HG03135 (cell line): ENCODE measurements at regions not wholly inside any gene's neighbourhood (a gene's known extent, or its start where the extent isn't known, plus 50 kb on each side); places are given as distances from the start of the nearest gene placed in this dataset.
"Not testable (repeated sequence)": the region's sequence is repeated elsewhere in the genome, so short reads cannot be mapped to it uniquely, and the experiment has no call there.

Source experiments
- ATAC-seq: cut with Tn5 transposase; IDR thresholded peaks from one replicate; pipeline ENCODE4 v1.9.1; 2021; ENCODE audit warnings: mild to moderate bottlenecking, moderate library complexity; ENCODE audit not compliant: unreplicated experiment

DNA sequence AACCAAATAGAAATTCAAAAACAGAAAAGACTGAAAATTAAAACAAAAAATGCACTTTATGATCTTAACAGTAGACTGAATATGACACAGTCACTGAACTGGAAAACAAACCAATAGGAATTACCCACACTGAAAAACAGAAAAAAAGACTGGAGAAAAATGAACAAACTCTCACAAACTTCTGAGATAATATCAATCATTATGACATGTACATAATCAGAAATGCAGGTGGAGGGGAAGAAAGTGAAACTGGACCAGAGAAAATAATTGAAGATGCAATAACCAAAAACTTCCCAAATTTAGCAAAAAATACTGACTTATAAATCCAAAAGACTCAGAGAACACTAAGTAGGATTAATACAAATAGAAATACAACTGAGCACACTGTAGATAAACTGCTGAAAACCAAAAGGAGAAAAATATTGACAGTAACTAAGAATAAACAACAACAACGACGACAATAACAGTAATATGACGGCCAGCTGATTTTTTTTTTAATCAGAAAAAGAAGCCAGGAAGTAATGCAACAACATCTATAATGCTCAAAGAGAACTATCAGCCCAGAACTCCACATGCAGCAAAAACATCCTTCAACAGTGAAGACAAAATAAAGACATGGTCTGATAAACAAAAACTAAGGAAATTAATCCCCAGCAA is 108.1 kb downstream of the ZFAND4 start:
- no peak for ATAC-seq

DNA sequence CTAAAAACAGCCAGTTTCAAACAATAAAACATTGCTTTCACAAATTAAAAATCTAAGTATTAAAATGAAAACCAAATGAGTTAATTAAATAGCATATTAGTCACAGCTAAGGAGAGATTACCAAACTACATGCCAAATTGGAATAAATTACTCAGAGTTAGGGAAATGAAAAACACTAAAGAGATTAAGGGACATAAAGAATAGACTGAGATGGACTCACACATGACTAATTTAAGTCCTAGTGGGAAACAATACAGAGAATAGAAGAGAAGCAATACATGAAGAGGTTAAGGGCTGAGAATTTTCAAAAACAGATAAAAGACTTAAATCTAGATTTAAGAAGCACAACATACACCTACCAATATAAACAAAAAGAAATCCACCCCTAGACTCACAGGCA is 110.6 kb downstream of the ZFAND4 start:
- ATAC-seq: no peak

DNA sequence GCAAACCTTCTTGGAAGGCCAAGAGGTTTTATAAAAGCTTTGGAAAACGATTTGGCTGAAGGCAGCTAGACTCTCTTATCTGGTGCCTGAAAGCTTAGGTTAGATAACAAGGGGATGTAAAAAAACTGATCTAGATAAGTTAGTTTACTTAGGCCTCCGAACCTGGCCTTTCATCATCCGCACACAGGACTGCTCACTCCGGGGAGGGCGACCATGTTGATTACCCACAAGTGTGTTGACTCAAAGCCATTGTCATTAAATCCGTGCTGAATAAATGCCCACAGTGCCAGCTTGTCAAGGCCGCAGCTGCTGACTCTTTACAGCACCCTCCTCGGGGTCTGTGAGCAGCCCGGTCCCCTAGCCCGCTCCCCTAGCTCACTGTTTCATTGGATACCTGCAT is 112.3 kb downstream of the ZFAND4 start:
- ATAC-seq: no peak

DNA sequence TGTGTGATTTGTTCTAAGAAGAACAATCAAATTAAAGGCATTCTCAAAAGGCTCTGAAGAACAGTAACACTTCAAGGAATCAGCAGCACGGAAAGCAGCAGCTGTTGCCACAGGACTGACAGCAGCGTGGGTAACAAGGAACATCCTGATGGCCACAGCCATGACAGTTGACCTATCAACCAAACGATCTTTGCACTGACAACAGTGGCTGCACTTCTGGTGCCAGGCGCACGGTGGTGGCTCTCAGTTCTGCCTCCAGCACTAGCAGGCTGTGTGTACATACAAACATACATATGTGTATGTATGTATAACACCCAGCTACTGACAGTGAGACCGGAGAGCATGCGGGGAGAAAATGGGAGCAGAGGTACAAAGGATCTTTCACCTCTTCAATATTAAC is 114.1 kb downstream of the ZFAND4 start:
- no peak for ATAC-seq

DNA sequence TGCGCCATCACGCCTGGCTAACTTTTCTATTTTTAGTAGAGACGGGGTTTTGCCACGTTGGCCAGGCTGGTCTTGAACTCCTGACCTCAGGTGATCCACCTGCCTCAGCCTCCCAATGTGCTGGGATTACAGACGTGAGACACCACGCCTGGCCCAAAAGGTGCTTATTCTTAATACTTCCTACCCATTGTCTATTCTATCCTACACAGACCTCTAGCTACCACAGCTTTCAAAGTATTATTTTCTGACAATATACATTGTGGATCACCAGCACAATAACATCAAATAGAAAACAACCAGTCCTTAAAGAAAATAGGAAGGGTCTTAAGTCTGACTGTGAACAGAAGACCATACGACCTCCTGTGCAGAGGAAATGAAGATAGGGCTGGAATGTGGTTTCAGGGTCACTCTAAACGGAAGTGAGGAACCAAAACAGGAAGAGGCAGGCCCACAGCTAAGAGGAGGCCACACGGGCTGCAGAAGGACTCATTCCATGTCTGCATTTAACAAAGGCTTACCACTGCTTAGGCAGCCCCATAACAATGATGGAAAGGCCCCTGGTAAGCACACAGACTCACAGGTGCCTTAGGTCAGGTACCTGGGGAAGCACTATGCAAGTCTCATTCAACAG is 115.2 kb downstream of the ZFAND4 start:
- ATAC-seq: peak; percentile 70

DNA sequence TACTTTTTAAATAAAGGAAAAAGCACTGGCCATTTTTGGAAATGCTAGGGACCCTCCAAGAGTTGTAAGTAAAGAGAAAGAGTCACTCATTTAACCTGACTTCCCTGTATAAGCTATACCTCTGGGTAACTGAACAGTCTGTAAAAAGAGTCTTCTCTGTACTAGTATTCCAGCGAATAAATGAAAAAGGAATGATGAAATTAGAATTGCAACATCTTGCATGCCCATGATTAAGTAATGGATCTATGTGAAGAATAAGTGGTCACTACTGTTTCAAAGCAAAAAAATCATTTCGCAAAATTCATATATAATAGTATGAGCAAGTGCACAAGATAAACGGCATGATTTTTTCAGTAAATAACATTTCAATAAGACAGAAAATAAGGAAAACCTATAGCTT is 116.8 kb downstream of the ZFAND4 start:
- no peak for ATAC-seq

DNA sequence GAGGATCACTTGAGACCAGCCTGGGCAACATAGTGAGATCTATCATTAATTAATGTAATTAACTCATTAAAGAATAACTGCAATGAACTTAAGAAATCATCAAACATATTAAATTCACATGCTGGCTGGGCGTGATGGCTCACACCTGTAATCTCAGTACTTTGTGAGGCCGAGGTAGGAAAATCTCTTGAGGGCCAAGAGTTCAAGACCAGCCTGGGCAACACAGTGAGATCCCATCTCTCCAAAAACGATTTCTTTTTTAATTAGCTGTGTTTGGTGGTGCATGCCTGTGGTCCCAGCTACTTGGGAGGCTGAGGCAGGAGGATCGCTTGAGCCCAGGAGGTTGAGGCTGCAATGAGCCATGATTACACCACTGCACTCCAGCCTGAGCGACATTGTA is 117.2 kb downstream of the ZFAND4 start:
- ATAC-seq: not testable (repeated sequence)

DNA sequence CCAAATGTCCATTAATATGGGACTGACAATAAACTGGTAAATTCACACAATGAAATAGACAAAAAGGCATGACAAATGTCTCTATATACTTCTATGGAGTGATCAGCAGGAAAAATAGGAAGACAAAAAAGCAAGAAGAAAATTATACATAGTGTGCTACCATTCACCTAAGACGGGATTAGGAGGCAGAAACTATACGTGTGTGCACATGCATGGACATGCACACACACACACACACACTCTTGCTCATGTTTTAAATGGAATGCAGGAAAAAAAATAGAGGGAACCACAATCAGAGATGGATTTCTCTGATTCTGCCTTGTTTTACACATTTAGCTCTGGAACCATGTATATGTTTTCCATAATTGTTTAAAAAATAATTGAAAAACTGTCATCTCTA is 119.0 kb downstream of the ZFAND4 start:
- ATAC-seq: no peak

DNA sequence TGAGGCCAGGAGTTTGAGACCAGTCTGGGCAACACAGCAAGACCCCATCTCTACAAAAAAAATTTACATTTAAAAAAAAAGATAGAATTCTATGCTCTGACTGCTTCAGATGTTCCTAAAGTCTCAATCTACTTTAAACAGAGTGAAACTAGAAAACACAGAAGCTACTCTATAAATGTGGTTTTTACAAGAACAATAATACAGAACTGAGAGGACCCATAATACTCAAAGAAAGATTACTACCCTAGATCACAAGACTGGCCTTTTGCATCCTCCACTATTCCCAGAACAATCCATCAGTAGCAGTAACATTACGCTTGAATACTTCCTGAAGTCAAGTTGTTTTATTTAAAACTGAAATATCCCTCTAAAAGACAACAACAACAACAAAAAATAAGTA is 119.4 kb downstream of the ZFAND4 start:
- ATAC-seq: no peak

DNA sequence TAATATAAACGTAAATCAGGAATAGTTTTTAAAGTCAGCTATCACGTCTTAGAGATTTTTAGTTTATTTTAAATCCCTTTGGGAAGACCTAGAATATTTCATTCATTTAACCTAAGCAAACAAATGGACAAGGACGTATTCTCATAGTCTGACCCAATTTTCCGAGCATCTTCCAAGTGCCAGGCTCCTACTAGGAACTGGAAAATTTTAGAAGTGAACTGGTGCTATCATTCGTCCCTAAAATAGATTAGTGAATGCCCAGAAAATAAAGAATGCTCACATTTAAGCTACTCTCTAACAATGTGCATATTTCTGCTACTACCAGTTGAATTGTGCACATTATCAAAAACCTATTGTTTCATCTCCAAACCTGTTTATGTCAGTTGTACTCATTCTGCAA is 120.1 kb downstream of the ZFAND4 start:
- no peak for ATAC-seq

DNA sequence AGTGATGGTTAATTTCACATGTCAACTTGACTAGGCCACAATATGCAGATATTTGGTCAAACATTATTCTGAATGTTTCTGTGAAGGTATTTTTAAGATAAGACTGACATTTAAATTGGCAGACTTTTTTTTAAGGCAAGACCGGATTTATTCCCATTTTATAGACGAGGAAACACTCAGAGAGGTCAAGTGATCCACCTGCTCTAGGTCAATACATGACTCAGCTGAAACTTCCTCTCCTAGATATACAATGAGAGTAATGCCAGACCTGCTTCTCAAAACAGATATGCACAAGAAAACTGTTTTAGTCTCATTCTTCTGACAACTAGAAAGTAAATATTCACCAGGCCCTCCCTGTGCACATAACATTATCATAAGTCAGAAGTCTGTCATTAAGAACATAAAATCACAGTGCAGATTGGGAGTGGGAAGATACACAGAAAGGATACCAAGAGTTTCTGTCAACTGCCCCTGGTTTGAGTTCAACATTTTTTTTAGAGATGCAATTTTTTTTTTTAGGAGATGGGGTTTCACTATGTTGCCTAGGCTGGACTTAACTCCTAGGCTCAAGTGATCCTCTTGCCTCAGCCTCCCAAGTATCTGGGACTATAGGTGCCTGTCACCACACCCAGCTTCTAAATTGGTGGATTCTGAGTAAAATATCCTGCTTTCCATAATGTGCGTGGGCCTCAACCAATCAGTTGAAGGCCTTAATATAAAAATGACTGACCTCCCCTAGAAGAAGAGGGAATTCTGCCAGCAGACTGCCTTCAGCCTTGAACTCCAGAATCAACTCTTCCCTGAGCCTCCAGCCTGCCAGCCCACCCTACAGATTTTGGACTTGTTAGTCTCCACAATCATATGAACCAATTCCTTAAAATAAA is 121.4 kb downstream of the ZFAND4 start:
- ATAC-seq: no peak

DNA sequence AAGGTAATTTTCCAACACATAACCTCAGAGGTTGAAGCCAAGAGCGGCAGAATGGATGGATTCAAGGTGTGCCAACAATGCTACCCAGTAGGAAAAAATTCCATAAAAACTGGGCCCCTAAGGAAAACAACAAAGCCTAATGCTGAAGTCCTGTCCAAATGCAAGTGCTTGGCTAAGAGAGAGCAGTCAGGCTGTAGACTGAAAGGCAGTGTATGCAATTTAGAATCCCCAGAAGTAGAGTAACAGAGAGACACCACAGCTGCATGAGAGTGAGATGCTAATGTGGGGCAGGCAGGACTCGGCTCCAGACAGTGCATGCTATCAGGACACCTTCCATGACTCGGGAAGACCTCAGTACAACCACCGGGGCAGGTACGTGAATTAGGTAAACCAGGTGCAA is 124.5 kb downstream of the ZFAND4 start:
- no peak for ATAC-seq

DNA sequence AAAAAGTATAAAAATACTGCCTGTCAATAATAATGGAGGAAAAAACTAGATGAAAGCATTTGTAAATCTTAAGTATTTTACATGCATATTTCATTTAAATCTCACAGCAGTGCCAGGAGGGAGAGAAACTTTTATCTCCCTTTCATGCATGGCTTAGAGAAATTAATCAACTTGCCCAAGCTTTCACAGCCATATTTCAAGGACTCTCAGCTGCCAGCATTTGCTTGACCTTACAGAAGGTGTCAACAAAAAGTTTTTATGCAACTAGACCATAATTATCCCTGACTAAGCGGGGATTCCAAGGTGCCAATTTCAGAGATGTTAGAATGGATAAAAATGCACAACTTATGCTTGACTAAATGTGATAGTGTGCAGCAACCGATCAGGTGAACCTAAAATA is 125.4 kb downstream of the ZFAND4 start:
- no peak for ATAC-seq

DNA sequence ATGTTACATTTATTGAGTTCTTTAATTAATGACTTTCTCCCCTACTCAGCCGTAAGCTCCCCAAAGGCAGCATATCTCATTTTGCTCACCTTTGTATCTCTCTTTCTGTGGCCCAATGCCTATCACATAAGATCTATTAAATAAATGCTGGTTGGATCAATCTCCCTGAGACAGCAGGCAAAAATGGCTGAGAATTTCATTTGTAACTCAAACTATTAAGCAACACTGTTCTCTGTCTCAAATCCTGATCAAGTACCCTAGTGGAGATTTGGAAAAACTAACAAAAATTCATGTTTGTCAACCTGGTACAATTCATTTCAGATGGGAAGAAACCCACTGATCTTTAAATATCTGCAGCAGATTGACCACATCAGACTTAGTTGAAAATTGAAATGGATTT is 127.4 kb downstream of the ZFAND4 start:
- no peak for ATAC-seq

DNA sequence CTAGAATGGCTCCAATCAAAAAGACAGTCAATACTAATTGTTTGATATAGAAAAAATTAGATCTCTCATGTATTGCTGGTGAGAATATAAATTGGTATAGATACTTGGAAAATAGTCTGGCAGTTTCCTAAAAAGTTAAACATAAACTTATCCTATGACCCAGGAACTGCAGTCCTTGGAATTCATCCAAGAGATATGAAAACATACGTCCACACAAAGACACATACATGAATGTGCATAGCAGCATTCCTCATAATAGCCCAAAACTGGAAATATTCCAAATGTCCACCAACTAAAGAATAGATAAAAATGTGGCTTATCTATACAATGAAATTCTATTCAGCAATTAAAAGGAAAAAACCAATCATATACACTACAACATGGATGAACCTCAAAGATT is 128.4 kb downstream of the ZFAND4 start:
- no peak for ATAC-seq

DNA sequence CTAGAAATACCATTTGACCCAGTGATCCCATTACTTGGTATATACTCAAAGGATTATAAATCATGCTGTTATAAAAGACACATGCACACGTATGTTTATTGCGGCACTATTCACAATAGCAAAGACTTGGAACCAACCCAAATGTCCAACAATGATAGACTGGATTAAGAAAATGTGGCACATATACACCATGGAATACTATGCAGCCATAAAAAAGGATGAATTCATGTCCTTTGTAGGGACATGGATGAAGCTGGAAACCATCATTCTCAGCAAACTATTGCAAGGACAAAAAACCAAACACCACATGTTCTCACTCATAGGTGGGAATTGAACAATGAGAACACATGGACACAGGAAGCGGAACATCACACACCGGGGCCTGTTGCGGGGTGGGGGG is 131.5 kb downstream of the ZFAND4 start:
- ATAC-seq: not testable (repeated sequence)

DNA sequence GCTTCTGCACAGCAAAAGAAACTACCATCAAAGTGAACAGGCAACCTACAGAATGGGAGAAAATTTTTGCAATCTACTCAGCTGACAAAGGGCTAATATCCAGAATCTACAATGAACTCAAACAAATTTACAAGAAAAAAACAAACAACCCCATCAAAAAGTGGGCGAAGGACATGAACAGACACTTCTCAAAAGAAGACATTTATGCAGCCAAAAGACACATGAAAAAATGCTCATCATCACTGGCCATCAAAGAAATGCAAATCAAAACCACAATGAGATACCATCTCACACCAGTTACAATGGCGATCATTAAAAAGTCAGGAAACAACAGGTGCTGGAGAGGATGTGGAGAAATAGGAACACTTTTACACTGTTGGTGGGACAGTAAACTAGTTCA is 132.0 kb downstream of the ZFAND4 start:
- not testable (repeated sequence) for ATAC-seq

DNA sequence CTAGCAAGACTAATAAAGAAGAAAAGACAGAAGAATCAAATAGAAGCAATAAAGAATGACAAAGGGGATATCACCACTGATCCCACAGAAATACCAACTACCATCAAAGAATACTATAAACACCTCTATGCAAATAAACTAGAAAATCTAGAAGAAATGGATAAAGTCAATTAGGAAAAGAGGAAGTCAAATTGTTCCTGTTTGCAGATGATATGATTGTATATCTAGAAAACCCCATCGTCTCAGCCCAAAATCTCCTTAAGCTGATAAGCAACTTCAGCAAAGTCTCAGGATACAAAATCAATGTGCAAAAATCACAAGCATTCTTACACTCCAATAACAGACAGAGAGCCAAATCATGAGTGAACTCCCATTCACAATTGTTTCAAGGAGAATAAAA is 133.0 kb downstream of the ZFAND4 start:
- ATAC-seq: not testable (repeated sequence)

DNA sequence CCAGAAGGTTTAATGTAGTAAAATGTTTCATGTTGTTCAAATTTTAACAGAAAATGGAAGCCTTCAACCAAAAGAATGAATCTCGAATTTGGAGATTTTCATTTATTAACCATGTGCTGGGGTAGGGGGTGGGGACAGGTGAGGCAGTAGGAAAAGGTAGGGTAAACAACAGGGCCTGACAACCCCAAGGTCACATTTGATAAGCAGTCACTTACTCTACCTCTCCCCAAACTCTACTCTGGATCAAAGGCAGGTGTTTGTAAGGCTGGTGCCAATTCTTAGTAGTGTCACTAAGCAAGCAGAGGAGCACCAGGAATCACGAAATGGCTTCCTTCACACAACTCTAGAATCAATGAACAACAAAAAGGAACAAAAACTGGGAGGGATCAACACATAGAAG is 138.0 kb downstream of the ZFAND4 start:
- no peak for ATAC-seq

DNA sequence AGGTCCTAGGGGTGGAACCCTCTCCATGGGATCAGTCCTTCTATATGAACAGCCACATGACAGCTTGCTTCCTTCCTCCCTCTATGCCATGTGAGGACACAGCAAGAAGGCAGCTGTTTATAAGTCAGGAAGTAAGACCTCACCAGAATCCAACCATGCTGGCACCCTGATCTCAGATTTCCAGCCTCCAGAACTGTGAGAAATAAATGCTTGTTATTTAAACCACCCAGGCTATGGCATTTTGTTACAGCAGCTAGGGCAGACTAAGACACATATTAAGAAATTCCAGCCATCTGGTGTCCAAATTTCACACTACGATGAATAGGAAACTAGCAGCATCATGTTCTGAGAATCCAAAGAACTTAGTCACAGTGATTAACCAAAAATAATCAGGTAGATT is 140.1 kb downstream of the ZFAND4 start:
- ATAC-seq: no peak

DNA sequence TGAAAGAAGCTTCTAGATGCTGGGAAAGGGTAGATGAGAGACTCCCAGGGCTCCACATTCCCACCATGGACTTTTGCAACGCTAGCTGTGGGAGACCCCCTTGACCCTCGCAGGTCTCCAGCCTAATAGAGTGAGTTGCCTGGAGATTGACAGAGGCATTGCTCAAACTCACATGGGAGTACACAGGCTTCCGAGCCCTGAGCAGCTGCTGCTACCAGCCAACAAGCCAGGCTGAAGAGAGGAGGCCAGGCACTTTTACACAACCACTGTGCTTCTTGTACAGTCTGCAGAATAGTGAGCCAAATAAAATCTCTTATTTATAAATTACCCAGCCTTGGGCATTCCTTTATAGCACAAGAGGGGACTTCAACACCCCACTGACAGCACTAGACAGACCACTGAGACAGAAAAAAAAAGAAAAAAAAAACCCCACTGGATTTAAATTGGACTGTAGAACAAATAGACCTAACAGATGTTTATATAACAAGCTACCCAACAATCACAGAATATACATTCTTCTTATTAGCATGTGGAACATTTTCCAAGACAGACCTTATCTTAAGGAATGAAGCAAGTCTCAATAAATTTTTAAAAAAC is 146.2 kb downstream of the ZFAND4 start:
- ATAC-seq: no peak

DNA sequence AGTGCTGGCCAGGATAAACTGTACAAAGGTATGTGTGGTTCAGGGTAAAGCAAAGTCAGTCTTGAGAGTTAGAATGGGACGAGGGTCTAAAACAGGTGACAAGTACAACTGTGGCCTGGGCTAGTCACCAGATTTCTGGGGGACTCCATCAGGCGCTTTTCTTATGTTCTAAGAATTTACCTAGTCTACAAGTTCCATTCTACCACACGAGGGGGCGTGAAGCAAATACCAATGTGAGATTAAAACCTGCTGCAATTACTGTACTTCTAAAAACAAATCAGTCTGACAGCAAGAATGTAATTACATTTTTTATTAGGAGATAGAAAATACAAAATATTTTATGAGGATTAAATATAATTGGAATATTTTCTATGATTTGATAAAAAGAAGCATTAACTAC is 146.5 kb downstream of the ALOX5 start:
- no peak for ATAC-seq
